ENCODE measurements at regions not wholly inside any gene's neighbourhood (a gene's known extent, or its start where the extent isn't known, plus 50 kb on each side); places are given as distances from the start of the nearest gene placed in this dataset.
A peak's percentile ranks its signal among the peaks of the same experiment; 100 is the strongest.
"Not testable (repeated sequence)": the region's sequence is repeated elsewhere in the genome, so short reads cannot be mapped to it uniquely, and the experiment has no call there.

DNA sequence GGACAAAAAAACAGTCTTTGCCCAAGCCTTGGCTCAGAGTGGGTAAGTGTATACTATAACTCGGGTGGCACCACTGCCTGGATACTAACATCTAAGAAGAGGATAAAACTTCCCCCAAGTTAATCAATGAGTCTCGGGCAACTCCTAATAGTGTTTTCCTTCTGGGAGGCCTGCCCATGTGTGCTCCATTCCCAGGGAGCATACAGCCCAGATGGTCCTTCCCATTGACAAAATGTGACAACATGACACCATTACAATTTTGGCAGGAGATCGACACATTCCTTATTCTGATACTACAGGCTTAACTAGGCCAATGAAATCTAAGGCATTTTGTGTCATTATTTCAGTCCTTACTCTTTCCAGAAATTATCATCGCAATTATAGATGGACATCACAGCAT lies 52.7 kb upstream of the CRIM1 start:
- no peak for DNase-seq (ENCODE audit: low read depth)

DNA sequence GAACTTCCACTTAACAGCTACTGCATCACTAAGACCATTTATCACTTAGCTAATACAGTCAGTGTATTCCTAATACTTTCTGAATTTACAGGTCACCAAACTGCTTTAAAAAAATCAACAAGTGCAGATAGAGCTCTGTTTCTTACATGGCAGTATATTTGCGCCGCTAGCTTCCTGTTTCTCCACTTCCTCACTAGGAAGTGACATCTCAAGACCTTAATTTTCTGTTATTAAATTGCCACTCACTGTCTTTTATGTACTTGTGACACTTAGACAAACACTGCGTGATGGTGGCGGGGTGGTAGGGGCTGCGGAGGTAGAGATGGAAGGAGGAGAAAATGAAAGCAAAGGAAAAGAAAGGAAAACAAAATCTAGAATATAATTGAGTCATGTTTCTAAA lies 53.7 kb upstream of the CRIM1 start:
- no peak for DNase-seq (ENCODE audit: low read depth)

- DNase-seq (ENCODE audit: low read depth), result no peak
These were observed 54.9 kb upstream of the CRIM1 start for GRCh38 chr2:36300697-36301096.

DNA sequence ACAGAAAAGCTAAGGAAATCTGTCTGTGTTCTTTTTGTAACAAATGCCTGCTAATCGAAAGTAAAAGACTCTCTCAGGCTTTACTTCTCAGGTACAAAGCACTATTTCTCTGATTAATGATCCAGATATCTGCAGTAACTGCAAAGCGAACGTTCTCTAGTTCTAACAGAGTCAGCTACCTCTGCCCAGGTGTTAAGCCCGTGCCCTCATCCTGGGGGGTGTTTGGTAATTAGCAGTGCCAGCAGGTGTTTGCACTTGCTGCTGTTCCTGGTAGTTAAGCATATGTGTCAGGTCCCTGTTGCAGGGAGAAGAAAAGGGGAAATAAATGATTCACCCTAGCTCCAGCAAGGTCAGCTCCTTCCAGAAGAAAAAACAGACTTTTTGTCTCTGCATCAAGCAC lies 58.8 kb upstream of the CRIM1 start:
- no peak for DNase-seq (ENCODE audit: low read depth)

DNA sequence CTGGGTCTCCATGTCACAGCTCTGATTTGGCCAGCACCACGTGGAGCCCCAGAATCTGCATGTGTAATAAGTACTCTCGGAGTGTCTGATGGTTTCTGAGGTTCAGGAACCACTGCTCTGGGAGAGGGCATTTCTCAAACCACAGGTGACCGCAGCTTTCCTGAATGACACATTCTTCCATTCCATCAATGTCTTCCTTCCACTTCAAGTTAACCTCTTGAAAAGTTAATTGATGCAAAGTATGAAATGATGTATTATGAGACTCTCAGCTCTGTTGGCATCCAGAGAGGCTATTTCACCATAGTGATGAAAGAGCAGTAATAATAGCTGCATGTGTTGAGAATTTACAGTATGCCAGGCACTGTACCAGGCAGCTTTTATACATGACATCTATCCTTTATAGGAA lies 61.3 kb upstream of the CRIM1 start:
- DNase-seq (ENCODE audit: low read depth), result no peak

DNA sequence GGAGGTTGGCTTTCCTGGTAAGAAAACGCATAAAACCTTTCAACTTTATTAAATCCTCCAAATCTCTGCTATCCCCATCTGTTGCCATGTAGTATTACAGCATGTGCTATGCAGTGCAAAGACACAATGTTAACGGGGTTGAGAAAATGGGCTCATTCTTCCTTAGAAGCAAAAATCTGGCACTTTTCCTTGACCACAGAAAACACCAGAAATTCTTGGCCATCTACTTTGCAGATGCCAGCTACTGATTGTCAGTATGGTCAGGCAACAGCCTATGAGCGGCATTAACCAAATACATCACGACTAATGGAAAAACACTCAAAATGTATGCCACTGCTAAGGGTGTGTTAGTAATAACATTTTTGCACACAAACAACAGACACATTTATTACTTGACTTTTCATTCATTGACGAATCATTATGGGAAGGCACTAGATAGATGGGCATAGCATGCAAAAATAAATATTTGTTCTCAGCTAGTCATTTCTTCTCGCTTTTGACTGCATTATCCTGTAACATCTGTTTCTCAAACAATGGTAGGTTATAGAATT lies 65.2 kb upstream of the CRIM1 start:
- DNase-seq (ENCODE audit: low read depth), result no peak

- DNase-seq (ENCODE audit: low read depth), result no peak
These were observed 65.8 kb upstream of the CRIM1 start for GRCh38 chr2:36289731-36290130.

DNA sequence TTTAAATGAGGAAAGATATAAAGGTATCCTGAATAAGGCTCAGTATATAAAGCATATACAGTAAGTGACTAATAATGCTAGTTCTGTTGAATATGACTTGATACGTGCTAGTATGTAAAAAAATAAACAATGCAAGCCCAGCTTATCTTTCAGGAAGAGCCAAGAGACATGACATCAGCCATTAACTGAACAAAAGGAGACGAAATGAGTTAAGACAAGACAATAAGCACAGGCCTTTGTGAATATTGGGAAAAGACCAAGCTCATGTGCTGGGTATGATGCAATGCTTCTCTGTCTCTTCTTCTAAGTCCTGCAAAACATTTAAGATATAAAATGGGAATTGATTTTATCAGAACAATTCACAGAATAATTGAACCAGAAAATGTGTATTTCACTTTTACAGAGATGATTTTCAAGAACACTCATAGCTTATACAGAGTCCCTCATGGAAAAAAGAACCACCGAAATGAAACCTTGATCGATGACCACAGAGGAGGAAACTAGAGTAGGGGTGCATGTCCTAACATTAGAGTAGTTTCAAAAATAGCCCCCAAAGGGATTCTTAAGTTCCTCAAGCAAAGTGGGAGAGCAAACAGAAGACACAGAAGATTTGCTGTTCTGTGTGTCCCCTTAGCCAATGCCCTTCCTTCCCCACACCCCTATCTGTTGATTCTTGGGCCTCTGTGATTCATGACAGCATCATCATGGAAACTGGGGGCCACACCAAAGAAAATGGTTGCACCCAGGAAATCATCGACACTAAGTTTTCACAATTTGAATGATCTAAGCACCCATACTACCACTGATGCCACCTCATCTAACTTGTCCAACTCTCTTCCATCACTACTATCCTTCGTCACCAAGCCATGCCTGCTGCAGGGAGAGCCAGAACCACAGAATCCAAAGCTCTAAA lies 68.0 kb upstream of the CRIM1 start:
- no peak for DNase-seq (ENCODE audit: low read depth)

DNA sequence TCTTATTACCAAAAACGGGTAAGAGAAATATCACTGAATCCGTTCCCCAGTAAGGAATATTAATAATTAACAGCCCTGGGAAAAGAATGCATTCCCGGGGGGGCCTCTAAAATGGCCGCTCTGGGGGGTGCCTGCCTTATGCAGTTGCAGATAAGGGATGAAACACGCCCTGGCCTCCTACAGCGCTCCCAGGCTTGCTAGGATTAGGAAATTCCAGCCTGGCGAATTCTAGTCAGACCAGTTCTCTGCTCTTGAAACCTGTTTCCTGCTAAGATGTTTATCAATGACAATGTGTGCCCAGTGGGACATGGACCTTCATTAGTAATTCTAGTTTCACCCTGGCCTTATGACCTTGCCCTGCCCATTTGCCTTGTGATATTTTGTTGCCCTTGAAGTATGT lies 76.1 kb upstream of the CRIM1 start:
- not testable (repeated sequence) for DNase-seq (ENCODE audit: low read depth)

GRCh38 chr2:36277881-36278523 lies 77.6 kb upstream of the CRIM1 start:
- DNase-seq (ENCODE audit: low read depth), result no peak

DNA sequence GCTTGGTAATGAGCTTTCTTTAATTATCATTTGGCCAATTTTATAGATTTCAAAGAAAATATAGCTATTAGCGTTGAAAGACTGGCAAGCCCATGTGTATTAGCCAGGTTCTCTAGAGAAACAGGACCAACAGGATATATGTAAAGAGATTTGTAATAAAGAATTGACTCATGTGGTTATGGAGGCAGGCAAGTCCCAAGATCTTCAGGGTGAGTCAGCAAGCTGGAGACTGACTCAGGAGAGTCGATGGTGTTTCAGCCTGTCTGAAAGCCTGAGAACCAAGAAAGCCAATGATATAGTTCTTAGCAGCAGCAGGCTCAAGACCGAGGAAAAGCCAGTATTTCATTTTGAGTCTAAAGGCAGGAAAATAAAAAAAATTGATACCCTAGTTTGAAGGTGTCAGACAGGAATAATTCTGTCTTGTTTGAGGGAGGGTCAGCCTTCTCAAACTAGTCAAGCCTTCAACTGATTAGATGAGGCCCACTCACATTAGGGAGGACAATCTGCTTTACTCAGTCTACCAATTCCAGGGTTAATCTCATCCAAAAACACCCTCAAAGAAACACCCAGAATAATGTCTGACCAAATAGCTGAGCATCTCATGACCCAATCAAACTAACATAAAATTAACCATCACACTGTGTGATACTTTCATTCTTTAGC lies 78.3 kb upstream of the CRIM1 start:
- peak; percentile 74 for DNase-seq (ENCODE audit: low read depth)

GRCh38 chr2:36271266-36271665 lies 84.3 kb upstream of the CRIM1 start:
- no peak for DNase-seq (ENCODE audit: low read depth)

DNA sequence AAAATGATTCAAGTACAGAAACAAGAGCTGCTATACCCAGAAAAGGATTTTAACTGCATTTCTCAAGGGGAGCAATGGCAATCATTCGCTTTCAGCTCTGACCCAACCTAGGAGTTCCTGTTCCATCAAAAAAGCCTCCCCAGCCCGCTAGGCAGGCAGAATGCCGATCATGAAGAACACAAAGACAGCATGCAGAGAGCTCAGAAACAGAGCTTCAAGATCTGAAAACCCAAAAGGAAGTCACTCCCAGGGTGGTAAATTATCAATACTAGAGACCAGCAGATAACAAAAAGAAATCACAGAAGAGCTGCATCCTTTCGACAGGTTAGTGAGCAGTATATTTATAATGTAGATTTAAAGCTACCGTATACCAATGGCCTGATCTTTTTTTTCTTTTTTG lies 84.8 kb upstream of the CRIM1 start:
- no peak for DNase-seq (ENCODE audit: low read depth)

DNA sequence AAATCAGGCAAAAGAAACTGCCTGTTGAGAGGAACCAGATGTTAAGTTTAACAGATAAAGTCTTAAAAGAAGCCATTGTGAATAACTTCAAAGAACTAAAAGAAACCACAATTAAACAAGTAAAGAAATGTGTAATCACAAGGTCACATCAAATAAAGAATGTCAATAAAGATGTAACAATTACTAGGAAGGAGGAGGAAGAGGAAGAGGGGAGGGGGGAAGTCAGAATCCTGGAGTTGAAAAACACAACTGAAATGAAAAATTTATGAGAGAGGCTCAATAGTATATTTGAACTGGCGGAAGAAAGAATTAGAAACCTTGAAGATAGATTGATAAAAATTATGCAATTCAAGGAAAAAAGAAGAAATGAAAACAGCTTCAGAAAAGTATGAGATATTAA lies 88.4 kb upstream of the CRIM1 start:
- DNase-seq (ENCODE audit: low read depth), result no peak

- DNase-seq (ENCODE audit: low read depth), result no peak
These were observed 88.9 kb upstream of the CRIM1 start for GRCh38 chr2:36266536-36267121.

GRCh38 chr2:36262581-36262980 lies 93.0 kb upstream of the CRIM1 start:
- DNase-seq (ENCODE audit: low read depth), result no peak

GRCh38 chr2:36255863-36256262 lies 99.7 kb upstream of the CRIM1 start:
- DNase-seq (ENCODE audit: low read depth), result no peak

GRCh38 chr2:36253086-36253485 lies 102.5 kb upstream of the CRIM1 start:
- DNase-seq (ENCODE audit: low read depth), result no peak

GRCh38 chr2:36246320-36246990 lies 109.1 kb upstream of the CRIM1 start:
- peak; percentile 19 for DNase-seq (ENCODE audit: low read depth)

- no peak for DNase-seq (ENCODE audit: low read depth)
These were observed 109.9 kb upstream of the CRIM1 start for GRCh38 chr2:36245651-36246050.

GRCh38 chr2:36238106-36238505 lies 117.5 kb upstream of the CRIM1 start:
- no peak for DNase-seq (ENCODE audit: low read depth)
